ENCODE measurements at regions not wholly inside any gene's neighbourhood (a gene's known extent, or its start where the extent isn't known, plus 50 kb on each side); places are given as distances from the start of the nearest gene placed in this dataset.

DNA sequence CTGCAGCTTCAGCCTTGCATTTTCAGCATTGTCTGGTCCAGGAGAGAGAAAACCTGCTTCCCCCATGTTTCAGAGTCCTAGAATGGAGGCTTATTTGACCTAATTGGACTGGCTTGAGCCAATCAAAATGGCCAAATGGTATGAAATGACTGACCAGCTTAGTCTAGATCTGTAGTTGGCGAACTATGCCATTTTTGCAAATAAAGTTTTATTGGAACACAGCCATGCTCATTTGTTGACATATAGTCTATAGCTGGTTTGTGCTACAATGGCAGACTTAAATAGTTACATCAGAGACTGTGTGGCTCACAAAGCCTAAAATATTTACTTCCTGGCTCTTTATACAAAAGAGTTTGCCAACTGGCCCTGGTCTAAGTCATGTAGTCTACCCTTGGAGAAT is 180.8 kb downstream of the HS3ST3B1 start:
- H3K4me3 ChIP-seq, result no peak overlapping the region
- no peaks in the 10 kb centered on the region for H3K4me1 ChIP-seq
- no peaks in the 10 kb centered on the region for H3K27me3 ChIP-seq
- TF ChIP-seq POLR2AphosphoS5 (IDR thresholded peaks at IDR 0.05; ENCODE audit: insufficient read depth in 1 of 2, low read depth in 1 of 2), result no peak
- TF ChIP-seq POLR2A (IDR thresholded peaks at IDR 0.05), result no peak
- TF ChIP-seq, protein P1, sequence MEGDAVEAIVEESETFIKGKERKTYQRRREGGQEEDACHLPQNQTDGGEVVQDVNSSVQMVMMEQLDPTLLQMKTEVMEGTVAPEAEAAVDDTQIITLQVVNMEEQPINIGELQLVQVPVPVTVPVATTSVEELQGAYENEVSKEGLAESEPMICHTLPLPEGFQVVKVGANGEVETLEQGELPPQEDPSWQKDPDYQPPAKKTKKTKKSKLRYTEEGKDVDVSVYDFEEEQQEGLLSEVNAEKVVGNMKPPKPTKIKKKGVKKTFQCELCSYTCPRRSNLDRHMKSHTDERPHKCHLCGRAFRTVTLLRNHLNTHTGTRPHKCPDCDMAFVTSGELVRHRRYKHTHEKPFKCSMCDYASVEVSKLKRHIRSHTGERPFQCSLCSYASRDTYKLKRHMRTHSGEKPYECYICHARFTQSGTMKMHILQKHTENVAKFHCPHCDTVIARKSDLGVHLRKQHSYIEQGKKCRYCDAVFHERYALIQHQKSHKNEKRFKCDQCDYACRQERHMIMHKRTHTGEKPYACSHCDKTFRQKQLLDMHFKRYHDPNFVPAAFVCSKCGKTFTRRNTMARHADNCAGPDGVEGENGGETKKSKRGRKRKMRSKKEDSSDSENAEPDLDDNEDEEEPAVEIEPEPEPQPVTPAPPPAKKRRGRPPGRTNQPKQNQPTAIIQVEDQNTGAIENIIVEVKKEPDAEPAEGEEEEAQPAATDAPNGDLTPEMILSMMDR (IDR thresholded peaks at IDR 0.05), result no peak
- no peak overlapping the region for H3K27ac ChIP-seq
- intact Hi-C loops (cut with DNase I), result no loop called here
- DNase-seq (ENCODE audit: extremely low spot score in 2 of 2), result no peak
- no peaks in the 10 kb centered on the region for H3K9me3 ChIP-seq
- H3K36me3 ChIP-seq, result no peaks in the 10 kb centered on the region

DNA sequence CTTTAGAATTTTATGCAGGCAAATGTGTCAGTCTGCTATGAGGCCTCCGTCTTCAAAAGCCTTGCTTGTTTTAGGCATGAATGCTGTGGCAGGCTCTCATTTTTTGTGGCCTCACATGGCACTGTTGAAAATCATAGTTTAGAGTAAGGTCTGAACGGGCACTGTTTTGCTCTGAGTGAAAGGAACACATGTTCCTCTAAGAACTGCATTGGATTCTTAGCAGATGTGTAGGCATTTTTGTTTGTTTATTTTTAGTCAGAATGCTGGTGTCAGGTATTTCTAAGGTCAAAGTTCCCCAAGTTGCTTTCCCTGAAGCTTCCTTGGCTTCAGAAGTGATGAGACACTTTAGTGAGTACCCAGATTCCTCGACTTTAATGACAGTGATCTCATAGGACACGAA is 173.7 kb downstream of the HS3ST3B1 start:
- Histone ChIP-seq H3K36me3 (no peaks in the 10 kb centered on the region), H3K4me3 (no peak overlapping the region), H3K9me3 (no peaks in the 10 kb centered on the region), H3K27me3 (no peaks in the 10 kb centered on the region), H3K27ac (no peak overlapping the region), H3K4me1 (peaks cover 13% of the 10 kb centered on the region)
- no peak for TF ChIP-seq POLR2AphosphoS5 (IDR thresholded peaks at IDR 0.05; ENCODE audit: insufficient read depth in 1 of 2, low read depth in 1 of 2)
- TF ChIP-seq, protein P1 (IDR thresholded peaks at IDR 0.05), result no peak
- no peak for TF ChIP-seq POLR2A (IDR thresholded peaks at IDR 0.05)
- intact Hi-C loops (cut with DNase I), result no loop called here
- no peak for DNase-seq (ENCODE audit: extremely low spot score in 2 of 2)

DNA sequence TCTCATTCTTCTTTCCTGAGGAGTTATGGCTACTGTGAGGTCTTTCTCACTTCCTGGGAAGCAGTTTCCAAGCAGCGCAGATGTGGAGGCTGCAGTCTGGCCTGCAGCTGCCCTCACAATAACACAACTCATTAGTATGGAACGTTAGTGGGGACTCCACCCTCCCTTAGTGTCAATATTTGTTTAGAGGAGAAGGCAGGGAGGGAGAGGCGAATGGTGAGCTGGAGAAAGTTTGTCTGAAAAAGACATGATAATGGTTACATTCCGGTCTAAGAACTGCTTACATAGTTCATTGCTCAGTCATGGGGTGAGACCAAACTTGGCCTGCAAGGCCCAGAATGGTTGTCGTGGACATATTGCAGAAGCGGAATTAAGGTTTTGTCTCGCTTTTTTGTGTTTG is 170.2 kb downstream of the HS3ST3B1 start:
- H3K36me3 ChIP-seq, result no peaks in the 10 kb centered on the region
- no peaks in the 10 kb centered on the region for H3K9me3 ChIP-seq
- intact Hi-C loops (cut with DNase I), result no loop called here
- DNase-seq (ENCODE audit: extremely low spot score in 2 of 2), result no peak
- H3K27me3 ChIP-seq, result no peaks in the 10 kb centered on the region
- H3K4me3 ChIP-seq, result no peak overlapping the region
- TF ChIP-seq, protein P1 (IDR thresholded peaks at IDR 0.05), result no peak
- no peak for TF ChIP-seq POLR2AphosphoS5 (IDR thresholded peaks at IDR 0.05; ENCODE audit: insufficient read depth in 1 of 2, low read depth in 1 of 2)
- no peak for TF ChIP-seq POLR2A (IDR thresholded peaks at IDR 0.05)
- no peak overlapping the region for H3K27ac ChIP-seq
- peaks cover 13% of the 10 kb centered on the region for H3K4me1 ChIP-seq

DNA sequence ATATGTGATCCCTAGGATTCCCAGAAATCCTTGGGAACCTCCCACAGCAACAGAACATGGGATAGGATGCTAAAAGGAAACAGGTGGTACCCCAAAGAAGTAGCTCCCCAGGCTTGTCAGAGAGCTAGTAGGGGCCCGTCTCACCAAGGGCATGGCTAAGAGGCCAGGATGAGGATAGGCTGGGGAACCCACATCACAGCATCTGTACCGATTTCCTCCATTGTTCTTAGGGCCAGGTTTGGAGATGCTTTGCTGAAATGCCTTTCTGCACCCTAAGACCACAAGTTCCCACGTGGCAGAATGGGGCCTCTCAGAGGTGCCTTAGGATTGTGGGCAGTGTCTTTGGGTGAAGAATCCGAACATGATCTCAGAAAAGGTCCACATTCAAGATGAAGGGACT is 169.5 kb downstream of the HS3ST3B1 start:
- Histone ChIP-seq H3K4me3 (no peak overlapping the region), H3K27me3 (no peaks in the 10 kb centered on the region), H3K4me1 (peaks cover 13% of the 10 kb centered on the region), H3K9me3 (no peaks in the 10 kb centered on the region), H3K36me3 (no peaks in the 10 kb centered on the region), H3K27ac (no peak overlapping the region)
- TF ChIP-seq, protein P1 (IDR thresholded peaks at IDR 0.05), result no peak
- TF ChIP-seq POLR2AphosphoS5 (IDR thresholded peaks at IDR 0.05; ENCODE audit: insufficient read depth in 1 of 2, low read depth in 1 of 2), result no peak
- no peak for TF ChIP-seq POLR2A (IDR thresholded peaks at IDR 0.05)
- DNase-seq (ENCODE audit: extremely low spot score in 2 of 2), result no peak
- intact Hi-C loops (cut with DNase I), result no loop called here

DNA sequence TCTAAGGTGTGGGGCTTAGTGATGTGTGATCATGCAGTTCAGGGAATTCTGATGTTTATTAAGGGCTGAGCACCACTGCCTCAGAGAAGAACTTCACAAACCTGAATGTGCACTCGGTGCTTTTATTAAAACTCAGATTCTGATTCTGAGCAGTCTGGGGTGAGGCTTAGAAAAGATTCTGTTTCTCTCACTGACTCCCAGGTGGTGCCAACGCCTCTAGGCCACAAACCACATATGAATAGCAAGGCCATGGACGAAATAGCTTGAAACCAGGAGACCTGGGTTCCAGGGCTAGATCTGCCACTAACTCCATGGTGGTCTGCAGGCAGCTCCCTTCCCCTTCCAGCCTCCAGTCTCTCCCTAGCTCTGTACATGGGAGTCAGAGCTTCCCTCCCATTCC is 169.1 kb downstream of the HS3ST3B1 start:
- Histone ChIP-seq H3K4me3 (no peak overlapping the region), H3K9me3 (no peaks in the 10 kb centered on the region), H3K36me3 (no peaks in the 10 kb centered on the region), H3K27me3 (no peaks in the 10 kb centered on the region), H3K4me1 (peaks cover 18% of the 10 kb centered on the region), H3K27ac (no peak overlapping the region)
- intact Hi-C loops (cut with DNase I), result no loop called here
- no peak for DNase-seq (ENCODE audit: extremely low spot score in 2 of 2)
- TF ChIP-seq POLR2A (IDR thresholded peaks at IDR 0.05) (no peak), POLR2AphosphoS5 (IDR thresholded peaks at IDR 0.05; ENCODE audit: insufficient read depth in 1 of 2, low read depth in 1 of 2) (no peak)
- TF ChIP-seq, protein P1 (IDR thresholded peaks at IDR 0.05), result no peak
